GM12878 (cell line): ENCODE measurements at regions not wholly inside any gene's neighbourhood (a gene's known extent, or its start where the extent isn't known, plus 50 kb on each side); places are given as distances from the start of the nearest gene placed in this dataset.

Source experiments
- ATAC-seq: fragments of 200-7000 bp; cut with Tn5 transposase; 3 replicates; pipeline ENCODE4 v1.9.1; 2020; ENCODE audit warnings: mild to moderate bottlenecking, moderate library complexity
- BruUV-seq: library from RNA; stranded (reverse); fragments of 400-500 nt; replicated peaks from 2 replicates; lab custom pipeline; 2021; lab: Mats Ljungman, UMichigan
- CTCF ChIA-PET: fragments of 300-600 bp; sonication (Branson Sonifier 250); formaldehyde crosslinking; extraction: SDS; loops from one replicate; lab custom pipeline; 2021; ENCODE audit warnings: inconsistent platforms; lab: Yijun Ruan, JAX
- POLR2A ChIA-PET: fragments of 350-600 bp; formaldehyde crosslinking; extraction: SDS; loops from one replicate; lab custom pipeline; 2021; ENCODE audit warnings: inconsistent platforms; lab: Charles Lee
- RAD21 ChIA-PET: fragments of 300-600 bp; sonication (Branson Sonifier 250); formaldehyde crosslinking; loops from one replicate; lab custom pipeline; 2023; ENCODE audit warnings: antibody characterized with exemption; ENCODE audit not compliant: unreplicated experiment; lab: Charles Lee
- SMC1A ChIA-PET: fragments of 300-600 bp; sonication (Branson Sonifier 250); formaldehyde crosslinking; loops from one replicate; lab custom pipeline; 2023; ENCODE audit not compliant: unreplicated experiment, uncharacterized antibody; lab: Charles Lee
- DNase-seq: peaks from one replicate; pipeline ENCODE4 v3.0.0-alpha.2; 2011; ENCODE audit warnings: low read depth, low spot score
- FAIRE-seq: peaks from 3 replicates; lab custom pipeline; 2011; peaks lifted over from hg19 to GRCh38; lab: Jason Lieb, UNC
- H2AFZ ChIP-seq: 2 replicates; pipeline ENCODE4 v1.6.0; 2011; ENCODE audit warnings: low read depth, low read length, control low read depth; ENCODE audit not compliant: control insufficient read depth
- H3K27ac ChIP-seq: 2 replicates; pipeline ENCODE4 v1.5.1; 2011; ENCODE audit warnings: control low read depth; ENCODE audit not compliant: control insufficient read depth, insufficient read depth
- H3K27me3 ChIP-seq, 2 experiments: replicated peaks in 1 of 2; 2 replicates each; pipeline versions ENCODE4 v1.6.0 to v1.6.1; 2011; ENCODE audit warnings: low read length in 1 of 2; ENCODE audit not compliant: control insufficient read depth in 2 of 2, insufficient read depth in 2 of 2
- H3K36me3 ChIP-seq, 2 experiments: 2 replicates each; pipeline ENCODE4 v1.5.1; 2011; ENCODE audit warnings: low read length in 1 of 2; ENCODE audit not compliant: control insufficient read depth in 2 of 2, insufficient read depth in 2 of 2
- H3K4me1 ChIP-seq: 2 replicates; pipeline ENCODE4 v1.6.1; 2011; ENCODE audit warnings: mild to moderate bottlenecking, low read length, moderate library complexity, mixed read lengths; ENCODE audit not compliant: control insufficient read depth, insufficient read depth
- H3K4me2 ChIP-seq: 2 replicates; pipeline ENCODE4 v1.6.0; 2011; ENCODE audit warnings: control low read depth; ENCODE audit not compliant: control insufficient read depth, insufficient read depth
- H3K4me3 ChIP-seq: fragments of 200-600 bp; sonication (generic); 2 replicates; pipeline ENCODE4 v1.5.1; 2016
- H3K79me2 ChIP-seq: 2 replicates; pipeline ENCODE4 v1.6.0; 2011; ENCODE audit warnings: low read length; ENCODE audit not compliant: control insufficient read depth, insufficient read depth
- H3K9ac ChIP-seq: 2 replicates; pipeline ENCODE4 v1.8.0; 2011; ENCODE audit warnings: low read length, control low read depth, mixed read lengths; ENCODE audit not compliant: control insufficient read depth, insufficient read depth
- H3K9me3 ChIP-seq: replicated peaks from 3 replicates; pipeline ENCODE4 v1.5.1; 2011; ENCODE audit warnings: mild to moderate bottlenecking, low read length; ENCODE audit not compliant: control insufficient read depth, insufficient read depth
- H4K20me1 ChIP-seq: 2 replicates; pipeline ENCODE4 v1.6.0; 2011; ENCODE audit not compliant: control insufficient read depth, insufficient read depth
- IRF3 ChIP-seq: fragments of 450-650 bp; IDR thresholded peaks from 2 replicates; pipeline ENCODE4 v1.6.1; 2014; ENCODE audit warnings: mild to moderate bottlenecking
- RCOR1 ChIP-seq: conservative IDR thresholded peaks from 2 replicates; pipeline ENCODE4 v1.6.1; 2012; ENCODE audit warnings: low read depth, low read length, improper control_type of control experiment
- SMAD1 ChIP-seq: fragments of 450-650 bp; IDR thresholded peaks from 2 replicates; pipeline ENCODE4 v1.6.1; 2018; ENCODE audit warnings: mild to moderate bottlenecking, low read depth; ENCODE audit not compliant: partially characterized antibody
- STAT3 ChIP-seq: IDR thresholded peaks from 2 replicates; pipeline ENCODE4 v1.6.1; 2011; ENCODE audit warnings: low read depth, low read length, improper control_type of control experiment
- TCF7 ChIP-seq: IDR thresholded peaks from 2 replicates; pipeline ENCODE4 v1.6.1; 2014; ENCODE audit warnings: antibody characterized with exemption, borderline replicate concordance
- ZBTB33 ChIP-seq: fragments of 450-650 bp; IDR thresholded peaks from 2 replicates; pipeline ENCODE4 v1.6.1; 2017; ENCODE audit warnings: mild to moderate bottlenecking
- WGBS: methylation state at CpG from one replicate; pipeline ENCODE4 v1.1.6; 2016; ENCODE audit warnings: low lambda C conversion rate; ENCODE audit not compliant: insufficient replicate concordance, insufficient coverage; ENCODE audit errors: missing lambda C conversion rate; 5-methylcytosine and 5-hydroxymethylcytosine counted together
- in situ Hi-C: fragments of 300-500 bp; cut with MboI; formaldehyde crosslinking; loops from 9 replicates; pipeline ENCODE4 v1.14.3; 2018; ENCODE audit warnings: mixed read lengths
- intact Hi-C: fragments of 100-400 bp; cut with micrococcal nuclease; formaldehyde crosslinking; loops from one replicate; pipeline ENCODE4 v1.14.2; 2022; ENCODE audit not compliant: unreplicated experiment

GRCh38 chr20:12597551-12597950 is 411.2 kb upstream of the SPTLC3 start:
- in situ Hi-C loops, result no loop called here
- BruUV-seq, result no TSS peak
- no peaks in the 10 kb centered on the region for H3K9me3 ChIP-seq
- no peak overlapping the region for H3K4me2 ChIP-seq
- ChIA-PET POLR2A (no interaction called here), SMC1A (no interaction called here), CTCF (interaction anchor here (1.1 kb wide), 1 partner anchor 11 kb away, joined by 3 read pairs; no protein-coding TSS in a partner anchor), RAD21 (no interaction called here)
- H3K27ac ChIP-seq, result no peak overlapping the region
- FAIRE-seq, result no peak
- H3K79me2 ChIP-seq, result no peaks in the 10 kb centered on the region
- H3K27me3 ChIP-seq, result no peaks in the 10 kb centered on the region
- no peak for ATAC-seq
- H3K4me3 ChIP-seq, result no peak overlapping the region
- intact Hi-C loops, result no loop called here
- H3K4me1 ChIP-seq, result no peaks in the 10 kb centered on the region
- TF ChIP-seq ZBTB33 (no peak), IRF3 (no peak), SMAD1 (no peak), TCF7 (no peak), RCOR1 (no peak), STAT3 (no peak)
- TF ChIP-seq, all 136 proteins: peak for 0
- DNase-seq, result no peak
- Histone ChIP-seq H4K20me1 (no peaks in the 10 kb centered on the region), H3K9ac (no peak overlapping the region), H3K36me3 (no peaks in the 10 kb centered on the region), H2AFZ (no peak overlapping the region)
- 0% methylated on average over 3 of the region's 3 CpGs for WGBS
